HFFc6 (cell line): ENCODE measurements at regions not wholly inside any gene's neighbourhood (a gene's known extent, or its start where the extent isn't known, plus 50 kb on each side); places are given as distances from the start of the nearest gene placed in this dataset.

Source experiments
- DNase-seq: peaks from one replicate; pipeline ENCODE4 v3.0.0-alpha.2; 2018
- H3K27ac Mint-ChIP-seq: 2 replicates; pipeline ENCODE4 v1.8.0; 2020; ENCODE audit warnings: mild to moderate bottlenecking, mixed read lengths
- H3K27me3 Mint-ChIP-seq: 2 replicates; pipeline ENCODE4 v1.8.0; 2021; ENCODE audit warnings: mild to moderate bottlenecking, moderate library complexity, mixed read lengths; ENCODE audit not compliant: insufficient read depth
- H3K36me3 Mint-ChIP-seq: 2 replicates; pipeline ENCODE4 v1.8.0; 2021; ENCODE audit warnings: low read depth, mixed read lengths
- H3K4me1 Mint-ChIP-seq: 2 replicates; pipeline ENCODE4 v1.8.0; 2020; ENCODE audit warnings: low read depth, mixed read lengths
- H3K4me3 Mint-ChIP-seq: 2 replicates; pipeline ENCODE4 v1.8.0; 2020; ENCODE audit warnings: mild to moderate bottlenecking, moderate library complexity, mixed read lengths
- H3K9me3 Mint-ChIP-seq: 2 replicates; pipeline ENCODE4 v1.8.0; 2020; ENCODE audit warnings: mild to moderate bottlenecking, mixed read lengths
- CTCF ChIP-seq: fragments of 200-600 bp; sonication (generic); IDR thresholded peaks from 2 replicates; pipeline ENCODE4 v1.5.0; 2021; ENCODE audit warnings: antibody characterized with exemption, mild to moderate bottlenecking

GRCh38 chr1:164240081-164240480 lies 318.9 kb upstream of the PBX1 start:
- DNase-seq: no peak
- Mint-ChIP-seq H3K27ac (no peak overlapping the region), H3K36me3 (no peaks in the 10 kb centered on the region)

GRCh38 chr1:164250365-164250764 lies 308.6 kb upstream of the PBX1 start:
- H3K36me3 Mint-ChIP-seq: no peaks in the 10 kb centered on the region
- no peak overlapping the region for H3K4me3 Mint-ChIP-seq
- peaks cover 15% of the 10 kb centered on the region; the same call in 1 of the 2 replicates for H3K9me3 Mint-ChIP-seq
- no peak overlapping the region for H3K27ac Mint-ChIP-seq
- H3K4me1 Mint-ChIP-seq: no peaks in the 10 kb centered on the region
- DNase-seq: no peak
- H3K27me3 Mint-ChIP-seq: no peaks in the 10 kb centered on the region
- no peak for TF ChIP-seq CTCF

More at GRCh38 chr1:164240081-164240480, 318.9 kb upstream of the PBX1 start:
- no peak overlapping the region for H3K4me3 Mint-ChIP-seq
- TF ChIP-seq CTCF: no peak
- H3K9me3 Mint-ChIP-seq: no peaks in the 10 kb centered on the region
- H3K27me3 Mint-ChIP-seq: no peaks in the 10 kb centered on the region
- no peaks in the 10 kb centered on the region for H3K4me1 Mint-ChIP-seq

- no peaks in the 10 kb centered on the region for H3K36me3 Mint-ChIP-seq
- no peak for DNase-seq
- no peaks in the 10 kb centered on the region for H3K4me1 Mint-ChIP-seq
- peaks cover 18% of the 10 kb centered on the region for H3K9me3 Mint-ChIP-seq
- no peaks in the 10 kb centered on the region; the same call in 1 of the 2 replicates for H3K27me3 Mint-ChIP-seq
- H3K4me3 Mint-ChIP-seq: no peak overlapping the region
- H3K27ac Mint-ChIP-seq: no peak overlapping the region
- no peak for TF ChIP-seq CTCF
These were observed 302.5 kb upstream of the PBX1 start for GRCh38 chr1:164256456-164256855.

- H3K9me3 Mint-ChIP-seq: peaks cover 10% of the 10 kb centered on the region
- DNase-seq: no peak
- H3K36me3 Mint-ChIP-seq: no peaks in the 10 kb centered on the region
- H3K27me3 Mint-ChIP-seq: no peaks in the 10 kb centered on the region; the same call in 1 of the 2 replicates
- no peak overlapping the region for H3K27ac Mint-ChIP-seq
- no peak for TF ChIP-seq CTCF
- no peaks in the 10 kb centered on the region for H3K4me1 Mint-ChIP-seq
- no peak overlapping the region for H3K4me3 Mint-ChIP-seq
These were observed 297.2 kb upstream of the PBX1 start for GRCh38 chr1:164261691-164262240.

GRCh38 chr1:164263540-164263939 lies 295.4 kb upstream of the PBX1 start:
- H3K9me3 Mint-ChIP-seq: peaks cover 6% of the 10 kb centered on the region
- H3K27ac Mint-ChIP-seq: no peak overlapping the region
- H3K27me3 Mint-ChIP-seq: no peaks in the 10 kb centered on the region; the same call in 1 of the 2 replicates
- no peak for TF ChIP-seq CTCF
- DNase-seq: no peak
- H3K36me3 Mint-ChIP-seq: no peaks in the 10 kb centered on the region
- no peaks in the 10 kb centered on the region for H3K4me1 Mint-ChIP-seq
- H3K4me3 Mint-ChIP-seq: no peak overlapping the region

GRCh38 chr1:164265232-164265631 lies 293.8 kb upstream of the PBX1 start:
- Mint-ChIP-seq H3K27me3 (no peaks in the 10 kb centered on the region), H3K4me1 (no peaks in the 10 kb centered on the region), H3K9me3 (no peaks in the 10 kb centered on the region), H3K27ac (no peak overlapping the region), H3K4me3 (no peak overlapping the region), H3K36me3 (no peaks in the 10 kb centered on the region)
- DNase-seq: no peak
- no peak for TF ChIP-seq CTCF
